ENCODE measurements at regions not wholly inside any gene's neighbourhood (a gene's known extent, or its start where the extent isn't known, plus 50 kb on each side); places are given as distances from the start of the nearest gene placed in this dataset.

GRCh38 chr6:87772597-87773530 lies 70.8 kb upstream of the AKIRIN2 start (continued):
- TF ChIP-seq ZBTB49 (CRISPR knock-in tag; IDR thresholded peaks at IDR 0.05; ENCODE audit: borderline replicate concordance) = no peak
- no peak for TF ChIP-seq YEATS4 (CRISPR knock-in tag; IDR thresholded peaks at IDR 0.05; ENCODE audit: borderline replicate concordance)
- no peak for TF ChIP-seq ZNF101 (CRISPR knock-in tag; IDR thresholded peaks at IDR 0.05; ENCODE audit: borderline replicate concordance, low read depth)
- TF ChIP-seq PLRG1 (conservative IDR thresholded peaks at IDR 0.05) = no peak
- TF ChIP-seq RCOR2 (CRISPR knock-in tag; IDR thresholded peaks at IDR 0.05) = no peak
- 0 out of 2 replicates have a peak, but pooled peaks have one; percentile 26 for TF ChIP-seq ZFX (CRISPR knock-in tag; IDR thresholded peaks at IDR 0.05; ENCODE audit: low read depth)
- TF ChIP-seq GABPA (IDR thresholded peaks at IDR 0.05; ENCODE audit: low read depth, low read length) = no peak
- TF ChIP-seq GABPA (CRISPR knock-in tag; IDR thresholded peaks at IDR 0.05; ENCODE audit: low read depth) = peak; percentile 47; the same call in 1 of the 2 replicates
- TF ChIP-seq PATZ1 (CRISPR knock-in tag; IDR thresholded peaks at IDR 0.05) = no peak
- TF ChIP-seq NFE2L2 (IDR thresholded peaks at IDR 0.05; ENCODE audit: low read length) = no peak
- TF ChIP-seq ATF6 (CRISPR knock-in tag; conservative IDR thresholded peaks at IDR 0.05) = no peak
- no peak for TF ChIP-seq HMG20A (CRISPR knock-in tag; IDR thresholded peaks at IDR 0.05; ENCODE audit: borderline replicate concordance)
- no peak for TF ChIP-seq REPIN1 (CRISPR knock-in tag; IDR thresholded peaks at IDR 0.05; ENCODE audit: borderline replicate concordance, low read depth)
- peak in 1 of 2 experiments; percentile 60; a peak in 1 of 4 replicates for TF ChIP-seq EP300 (IDR thresholded peaks at IDR 0.05; ENCODE audit: low read depth in 2 of 2, low read length in 2 of 2)
- peak; percentile 72; the same call in 1 of the 2 replicates for TF ChIP-seq EP300 (CRISPR knock-in tag; IDR thresholded peaks at IDR 0.05; ENCODE audit: borderline replicate concordance)
- TF ChIP-seq ZNF766 (CRISPR knock-in tag; IDR thresholded peaks at IDR 0.05; ENCODE audit: borderline replicate concordance) = no peak
- no peak for TF ChIP-seq FOXA1 (IDR thresholded peaks at IDR 0.05)
- peak; percentile 45 for TF ChIP-seq FOXA1 (CRISPR knock-in tag; IDR thresholded peaks at IDR 0.05)
- no peak for TF ChIP-seq REXO4 (CRISPR knock-in tag; IDR thresholded peaks at IDR 0.05; ENCODE audit: borderline replicate concordance)
- no peak for TF ChIP-seq E2F2 (CRISPR knock-in tag; IDR thresholded peaks at IDR 0.05; ENCODE audit: borderline replicate concordance)
- TF ChIP-seq PHF8 (CRISPR knock-in tag; IDR thresholded peaks at IDR 0.05) = no peak; the same call in 1 of the 2 replicates
- TF ChIP-seq NPAS2 (CRISPR knock-in tag; IDR thresholded peaks at IDR 0.05; ENCODE audit: borderline replicate concordance) = no peak
- TF ChIP-seq SMAD9 (CRISPR knock-in tag; IDR thresholded peaks at IDR 0.05) = no peak
- 0 out of 4 replicates have a peak, but pooled peaks of 1 of the 2 experiments have one; percentile 20 for TF ChIP-seq POLR2A (IDR thresholded peaks at IDR 0.05; ENCODE audit: insufficient read depth in 1 of 2, low read depth in 2 of 2, low read length in 2 of 2)
